Prostate gland (tissue), 2 donors: ENCODE measurements at regions not wholly inside any gene's neighbourhood (a gene's known extent, or its start where the extent isn't known, plus 50 kb on each side); places are given as distances from the start of the nearest gene placed in this dataset.

Source experiments
- CTCF ChIP-seq, 4 experiments: fragments of 200-600 bp in 2 of 4; fragments of 450-650 bp in 2 of 4; sonication (generic) in 2 of 4; IDR thresholded peaks; 1 replicate in 3 of 4; 2 replicates in 1 of 4; pipeline ENCODE4 v1.5.1; 2016 to 2019; ENCODE audit warnings: antibody characterized with exemption in 4 of 4, mild to moderate bottlenecking in 2 of 4, moderate library complexity in 2 of 4
- POLR2A ChIP-seq: fragments of 450-650 bp; IDR thresholded peaks from one replicate; pipeline ENCODE4 v1.6.1; 2016; ENCODE audit warnings: antibody characterized with exemption, mild to moderate bottlenecking

- no peak for TF ChIP-seq CTCF (IDR thresholded peaks at IDR 0.05)
- TF ChIP-seq POLR2A, result no peak
These were observed 664.0 kb downstream of the TLE4 start for GRCh38 chr9:80235752-80236151.
